Prostate gland (tissue), 2 donors: ENCODE measurements at regions not wholly inside any gene's neighbourhood (a gene's known extent, or its start where the extent isn't known, plus 50 kb on each side); places are given as distances from the start of the nearest gene placed in this dataset.

ENCODE experiments used
- DNase-seq: peaks from one replicate; pipeline ENCODE4 v3.0.0-alpha.2; 2019; ENCODE audit warnings: low spot score
- H3K27ac ChIP-seq, 2 donors: fragments of 200-600 bp; sonication (generic); 2 replicates each; pipeline ENCODE4 v1.5.1; 2017 to 2019
- H3K27me3 ChIP-seq: fragments of 200-600 bp; sonication (generic); replicated peaks from 2 replicates; pipeline ENCODE4 v1.5.1; 2019; ENCODE audit not compliant: insufficient read depth
- H3K36me3 ChIP-seq, 2 donors: fragments of 200-600 bp; sonication (generic); 1 replicate in 1 of 2; 2 replicates in 1 of 2; pipeline versions ENCODE4 v1.5.1 to v1.8.1; 2017 to 2019
- H3K4me1 ChIP-seq: fragments of 200-600 bp; sonication (generic); replicated peaks from 2 replicates; pipeline ENCODE4 v1.5.1; 2019
- H3K4me3 ChIP-seq, 2 donors: fragments of 200-600 bp; sonication (generic); 2 replicates each; pipeline ENCODE4 v1.5.1; 2017 to 2019
- H3K9me3 ChIP-seq: fragments of 200-600 bp; sonication (generic); 2 replicates; pipeline ENCODE4 v1.5.1; 2017
- POLR2A ChIP-seq: fragments of 450-650 bp; IDR thresholded peaks from one replicate; pipeline ENCODE4 v1.6.1; 2016; ENCODE audit warnings: antibody characterized with exemption, mild to moderate bottlenecking
- POLR2AphosphoS5 ChIP-seq: sonication (generic); formaldehyde crosslinking; IDR thresholded peaks from one replicate; pipeline ENCODE4 v1.6.1; 2017; ENCODE audit warnings: antibody characterized with exemption
- WGBS: methylation state at CpG from one replicate; pipeline ENCODE4 v1.1.5; 2018; 5-methylcytosine and 5-hydroxymethylcytosine counted together
- intact Hi-C: fragments of 100-400 bp; cut with DNase I; formaldehyde crosslinking; loops from one replicate; pipeline ENCODE4 v1.14.2; 2022
- TF ChIP-seq, protein P1 (sequence below), 4 experiments: fragments of 200-600 bp in 2 of 4; fragments of 450-650 bp in 2 of 4; sonication (generic) in 2 of 4; IDR thresholded peaks; 1 replicate in 3 of 4; 2 replicates in 1 of 4; pipeline ENCODE4 v1.5.1; 2016 to 2019; ENCODE audit warnings: antibody characterized with exemption in 4 of 4, mild to moderate bottlenecking in 2 of 4, moderate library complexity in 2 of 4

GRCh38 chr16:87192452-87193073, 124.6 kb downstream of the C16orf95 start:
- H3K4me3 ChIP-seq, result no peak overlapping the region
- no peaks in the 10 kb centered on the region for H3K27me3 ChIP-seq
- TF ChIP-seq, protein P1, sequence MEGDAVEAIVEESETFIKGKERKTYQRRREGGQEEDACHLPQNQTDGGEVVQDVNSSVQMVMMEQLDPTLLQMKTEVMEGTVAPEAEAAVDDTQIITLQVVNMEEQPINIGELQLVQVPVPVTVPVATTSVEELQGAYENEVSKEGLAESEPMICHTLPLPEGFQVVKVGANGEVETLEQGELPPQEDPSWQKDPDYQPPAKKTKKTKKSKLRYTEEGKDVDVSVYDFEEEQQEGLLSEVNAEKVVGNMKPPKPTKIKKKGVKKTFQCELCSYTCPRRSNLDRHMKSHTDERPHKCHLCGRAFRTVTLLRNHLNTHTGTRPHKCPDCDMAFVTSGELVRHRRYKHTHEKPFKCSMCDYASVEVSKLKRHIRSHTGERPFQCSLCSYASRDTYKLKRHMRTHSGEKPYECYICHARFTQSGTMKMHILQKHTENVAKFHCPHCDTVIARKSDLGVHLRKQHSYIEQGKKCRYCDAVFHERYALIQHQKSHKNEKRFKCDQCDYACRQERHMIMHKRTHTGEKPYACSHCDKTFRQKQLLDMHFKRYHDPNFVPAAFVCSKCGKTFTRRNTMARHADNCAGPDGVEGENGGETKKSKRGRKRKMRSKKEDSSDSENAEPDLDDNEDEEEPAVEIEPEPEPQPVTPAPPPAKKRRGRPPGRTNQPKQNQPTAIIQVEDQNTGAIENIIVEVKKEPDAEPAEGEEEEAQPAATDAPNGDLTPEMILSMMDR (IDR thresholded peaks at IDR 0.05), result no peak
- TF ChIP-seq POLR2AphosphoS5 (no peak), POLR2A (no peak)
- H3K36me3 ChIP-seq, result no peaks in the 10 kb centered on the region
- no peaks in the 10 kb centered on the region for H3K4me1 ChIP-seq
- no peak overlapping the region for H3K27ac ChIP-seq
- DNase-seq, result no peak
- intact Hi-C loops, result no loop called here
- WGBS, result 35% methylated on average over 16 of the region's 16 CpGs
- H3K9me3 ChIP-seq, result no peaks in the 10 kb centered on the region

GRCh38 chr16:87194172-87194571, 123.0 kb downstream of the C16orf95 start:
- Histone ChIP-seq H3K4me3 (no peak overlapping the region), H3K4me1 (no peaks in the 10 kb centered on the region), H3K27me3 (no peaks in the 10 kb centered on the region), H3K9me3 (no peaks in the 10 kb centered on the region), H3K36me3 (no peaks in the 10 kb centered on the region), H3K27ac (no peak overlapping the region)
- no peak for TF ChIP-seq POLR2AphosphoS5
- no peak for TF ChIP-seq POLR2A
- TF ChIP-seq, protein P1 (IDR thresholded peaks at IDR 0.05), result no peak
- 90% methylated on average over 6 of the region's 6 CpGs for WGBS
- DNase-seq, result no peak
- intact Hi-C loops, result no loop called here

GRCh38 chr16:87195161-87195560, 122.0 kb downstream of the C16orf95 start:
- Histone ChIP-seq H3K36me3 (no peaks in the 10 kb centered on the region), H3K27me3 (no peaks in the 10 kb centered on the region), H3K9me3 (no peaks in the 10 kb centered on the region), H3K27ac (no peak overlapping the region), H3K4me3 (no peak overlapping the region), H3K4me1 (no peaks in the 10 kb centered on the region)
- no peak for TF ChIP-seq POLR2AphosphoS5
- no peak for DNase-seq
- intact Hi-C loops, result no loop called here
- 85% methylated on average over 6 of the region's 6 CpGs for WGBS

GRCh38 chr16:87196231-87196630, 121.0 kb downstream of the C16orf95 start:
- 87% methylated on average over 8 of the region's 11 CpGs for WGBS
- intact Hi-C loops, result no loop called here
- no peaks in the 10 kb centered on the region for H3K27me3 ChIP-seq
- no peaks in the 10 kb centered on the region for H3K9me3 ChIP-seq
- H3K27ac ChIP-seq, result no peak overlapping the region
- DNase-seq, result no peak
- no peak overlapping the region for H3K4me3 ChIP-seq
- H3K36me3 ChIP-seq, result no peaks in the 10 kb centered on the region
- TF ChIP-seq, protein P1 (IDR thresholded peaks at IDR 0.05), result no peak
- TF ChIP-seq POLR2AphosphoS5, result no peak
- TF ChIP-seq POLR2A, result no peak
- no peaks in the 10 kb centered on the region for H3K4me1 ChIP-seq

DNA sequence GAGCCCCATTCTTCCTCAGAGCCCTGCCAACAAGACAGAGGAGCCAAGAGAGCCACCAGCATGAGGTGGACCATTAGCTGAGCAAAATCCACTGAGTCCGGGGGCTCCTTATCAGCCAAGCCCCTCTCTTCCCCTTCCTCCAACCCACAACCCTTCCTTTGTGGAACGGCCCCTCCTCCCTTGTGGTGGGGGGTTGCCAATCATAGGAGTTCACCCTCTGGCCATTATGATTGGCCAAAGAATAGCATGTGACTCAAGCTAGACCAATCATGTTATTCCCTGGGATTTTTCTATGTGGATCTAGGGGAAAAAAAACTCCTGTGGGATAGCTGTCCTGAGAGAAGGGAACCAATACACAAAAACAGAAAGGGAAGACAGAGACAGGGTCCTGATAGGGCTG, 120.5 kb downstream of the C16orf95 start:
- H3K9me3 ChIP-seq, result no peaks in the 10 kb centered on the region
- DNase-seq, result no peak
- intact Hi-C loops, result no loop called here
- no peak overlapping the region for H3K4me3 ChIP-seq
- H3K27me3 ChIP-seq, result no peaks in the 10 kb centered on the region
- 97% methylated on average over 2 of the region's 2 CpGs for WGBS
- no peaks in the 10 kb centered on the region for H3K36me3 ChIP-seq
- no peak overlapping the region for H3K27ac ChIP-seq
- TF ChIP-seq POLR2AphosphoS5 (no peak), POLR2A (no peak)
- no peaks in the 10 kb centered on the region for H3K4me1 ChIP-seq

DNA sequence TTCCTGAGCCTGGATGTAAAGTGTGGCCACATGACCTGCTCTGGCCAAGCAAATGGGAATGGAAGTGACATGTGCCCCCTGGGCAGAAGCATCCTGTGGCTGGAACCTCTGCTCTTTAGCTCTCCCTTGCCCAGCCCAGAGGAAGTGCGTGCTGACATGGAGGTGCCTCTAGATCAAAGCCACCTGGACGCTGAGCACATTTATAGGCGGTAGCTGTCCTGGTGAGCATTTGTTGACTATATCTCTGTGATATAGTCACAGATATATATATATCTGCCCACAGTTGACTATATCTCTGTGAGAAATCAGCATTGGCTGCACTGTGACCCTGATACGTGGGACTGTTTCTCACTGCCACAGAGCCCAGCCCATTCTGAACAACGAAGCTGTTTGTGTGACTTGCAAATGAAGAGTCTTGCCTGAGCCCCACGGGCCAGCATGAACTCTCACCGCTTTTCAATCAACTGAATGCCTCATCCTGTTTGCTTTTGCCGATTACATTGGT, 118.8 kb downstream of the C16orf95 start:
- Histone ChIP-seq H3K27me3 (no peaks in the 10 kb centered on the region), H3K27ac (no peak overlapping the region), H3K4me3 (no peak overlapping the region), H3K9me3 (no peaks in the 10 kb centered on the region), H3K36me3 (no peaks in the 10 kb centered on the region), H3K4me1 (no peaks in the 10 kb centered on the region)
- 41% methylated on average over 8 of the region's 8 CpGs for WGBS
- DNase-seq, result no peak
- intact Hi-C loops, result no loop called here
- TF ChIP-seq POLR2A (no peak), POLR2AphosphoS5 (no peak)
- TF ChIP-seq, protein P1 (IDR thresholded peaks at IDR 0.05), result no peak
